ENCODE measurements at regions not wholly inside any gene's neighbourhood (a gene's known extent, or its start where the extent isn't known, plus 50 kb on each side); places are given as distances from the start of the nearest gene placed in this dataset.

DNA sequence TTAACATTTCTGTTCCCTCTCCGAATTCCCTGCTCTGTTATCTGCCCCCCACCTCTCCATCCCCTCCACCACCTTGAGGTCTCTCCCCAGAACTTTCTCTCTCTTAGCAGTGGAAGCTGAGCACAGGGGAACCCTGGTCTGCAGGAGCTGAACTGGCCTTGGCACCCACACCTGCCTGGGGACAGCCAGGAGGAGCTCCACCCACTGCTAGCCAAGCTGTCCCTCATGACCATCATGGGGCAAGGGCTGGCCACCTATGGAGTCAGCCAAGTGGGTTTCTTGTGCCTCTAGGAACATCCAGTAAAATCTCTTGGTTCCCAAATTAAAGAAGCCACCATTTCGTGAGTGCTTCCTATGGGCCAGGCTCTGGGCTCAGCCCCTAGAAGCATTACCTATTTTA, 276.4 kb upstream of the TLE3 start:
- TF ChIP-seq CTCF (IDR thresholded peaks at IDR 0.05) (no peak), POLR2A (IDR thresholded peaks at IDR 0.05) (no peak)

Data from prostate gland (tissue), 2 donors.